WERI-Rb-1 (cell line): ENCODE measurements at regions not wholly inside any gene's neighbourhood (a gene's known extent, or its start where the extent isn't known, plus 50 kb on each side); places are given as distances from the start of the nearest gene placed in this dataset.

Source experiments
- DNase-seq: peaks from one replicate; pipeline ENCODE4 v3.0.0-alpha.2; 2020
- H3K27ac ChIP-seq: fragments of 250-450 bp; sonication (Bioruptor Pico); 2 replicates; pipeline ENCODE4 v1.5.1; 2020; ENCODE audit warnings: mild to moderate bottlenecking, moderate library complexity
- H3K27me3 ChIP-seq: fragments of 250-450 bp; sonication (Bioruptor Pico); 2 replicates; pipeline ENCODE4 v1.5.1; 2021; ENCODE audit warnings: mild to moderate bottlenecking, low read depth, moderate library complexity; ENCODE audit not compliant: insufficient read depth, severe bottlenecking
- H3K36me3 ChIP-seq: fragments of 250-450 bp; sonication (Bioruptor Pico); 2 replicates; pipeline ENCODE4 v1.5.1; 2020; ENCODE audit warnings: mild to moderate bottlenecking, moderate library complexity
- H3K4me3 ChIP-seq: 2 replicates; pipeline ENCODE4 v1.5.1; 2011; ENCODE audit warnings: low read depth, mild to moderate bottlenecking, control low read depth, low read length
- H3K9me3 ChIP-seq: fragments of 250-450 bp; sonication (Bioruptor Pico); 2 replicates; pipeline ENCODE4 v1.5.1; 2021; ENCODE audit warnings: mild to moderate bottlenecking, moderate library complexity; ENCODE audit not compliant: severe bottlenecking
- CTCF ChIP-seq: IDR thresholded peaks from 2 replicates; pipeline ENCODE4 v1.5.1; 2011; ENCODE audit warnings: low read depth, mild to moderate bottlenecking, control low read depth, inconsistent platforms, low read length

- Histone ChIP-seq H3K4me3 (no peak overlapping the region), H3K9me3 (no peaks in the 10 kb centered on the region), H3K27ac (no peak overlapping the region), H3K36me3 (no peaks in the 10 kb centered on the region), H3K27me3 (no peaks in the 10 kb centered on the region)
- DNase-seq = no peak
- TF ChIP-seq CTCF = peak; percentile 27; the same call in 1 of the 2 replicates
Observed at GRCh38 chr7:130896051-130896881, 162.3 kb upstream of the KLF14 start.

GRCh38 chr7:130896898-130897514, 163.0 kb upstream of the KLF14 start:
- peak; percentile 70 for DNase-seq
- no peak overlapping the region for H3K4me3 ChIP-seq
- TF ChIP-seq CTCF = peak; percentile 89
- H3K27ac ChIP-seq = no peak overlapping the region
- no peaks in the 10 kb centered on the region for H3K36me3 ChIP-seq
- no peaks in the 10 kb centered on the region for H3K9me3 ChIP-seq
- H3K27me3 ChIP-seq = no peaks in the 10 kb centered on the region

GRCh38 chr7:130897515-130898419, 163.8 kb upstream of the KLF14 start:
- no peak for DNase-seq
- H3K27ac ChIP-seq = no peak overlapping the region
- no peak for TF ChIP-seq CTCF
- no peaks in the 10 kb centered on the region for H3K36me3 ChIP-seq
- no peaks in the 10 kb centered on the region for H3K27me3 ChIP-seq
- no peaks in the 10 kb centered on the region for H3K9me3 ChIP-seq
- H3K4me3 ChIP-seq = no peak overlapping the region

- no peaks in the 10 kb centered on the region for H3K9me3 ChIP-seq
- TF ChIP-seq CTCF = no peak
- H3K4me3 ChIP-seq = no peak overlapping the region
- H3K27ac ChIP-seq = no peak overlapping the region
- no peak for DNase-seq
- H3K27me3 ChIP-seq = no peaks in the 10 kb centered on the region
- no peaks in the 10 kb centered on the region for H3K36me3 ChIP-seq
Observed at GRCh38 chr7:130899071-130899560, 165.1 kb upstream of the KLF14 start.

- H3K27ac ChIP-seq = no peak overlapping the region
- TF ChIP-seq CTCF = no peak
- no peaks in the 10 kb centered on the region for H3K27me3 ChIP-seq
- H3K9me3 ChIP-seq = no peaks in the 10 kb centered on the region
- DNase-seq = no peak
- no peak overlapping the region for H3K4me3 ChIP-seq
- H3K36me3 ChIP-seq = no peaks in the 10 kb centered on the region
Observed at GRCh38 chr7:130899638-130900401, 165.8 kb upstream of the KLF14 start.
